Ovary (tissue), 7 donors: ENCODE measurements at regions not wholly inside any gene's neighbourhood (a gene's known extent, or its start where the extent isn't known, plus 50 kb on each side); places are given as distances from the start of the nearest gene placed in this dataset.

Experiments
- DNase-seq, 5 donors: peaks; one replicate each; pipeline ENCODE4 v3.0.0-alpha.2; 2019 to 2020
- H3K27ac ChIP-seq, 2 donors: fragments of 200-600 bp; one replicate each; pipeline versions ENCODE4 v1.5.1 to v1.8.0; 2019 to 2022
- H3K27me3 ChIP-seq: fragments of 200-600 bp; one replicate; pipeline ENCODE4 v1.8.0; 2022
- H3K36me3 ChIP-seq: fragments of 200-600 bp; sonication (generic); one replicate; pipeline ENCODE4 v1.5.1; 2019
- H3K4me1 ChIP-seq: one replicate; pipeline ENCODE4 v1.8.1; 2013; ENCODE audit warnings: mild to moderate bottlenecking, moderate library complexity; ENCODE audit not compliant: insufficient read depth
- H3K4me3 ChIP-seq: fragments of 200-600 bp; sonication (generic); one replicate; pipeline ENCODE4 v1.5.1; 2017
- H3K9me3 ChIP-seq, 2 donors: fragments of 200-600 bp in 1 of 2; sonication (generic) in 1 of 2; one replicate each; pipeline versions ENCODE4 v1.5.1 to v1.8.1; 2013 to 2019; ENCODE audit warnings: mild to moderate bottlenecking in 1 of 2, moderate library complexity in 1 of 2
- EP300 ChIP-seq: sonication (generic); formaldehyde crosslinking; IDR thresholded peaks from one replicate; pipeline ENCODE4 v1.6.1; 2017; ENCODE audit warnings: antibody characterized with exemption
- POLR2A ChIP-seq: fragments of 450-650 bp; IDR thresholded peaks from one replicate; pipeline ENCODE4 v1.6.1; 2017; ENCODE audit warnings: antibody characterized with exemption, mild to moderate bottlenecking, moderate library complexity
- WGBS, 3 donors: extraction: QIAGEN DNeasy Blood & Tissue Kit in 1 of 3; methylation state at CpG; one replicate each; pipeline versions ENCODE4 v1.1.5 to v1.1.7; 2013 to 2017; 5-methylcytosine and 5-hydroxymethylcytosine counted together
- intact Hi-C, 4 donors: fragments of 100-400 bp; cut with DNase I; formaldehyde crosslinking; loops; one replicate each; pipeline versions ENCODE4 v1.11.0 to v1.15.1; 2022 to 2023
- TF ChIP-seq, protein P1 (sequence below), 3 donors: fragments of 450-650 bp in 2 of 3; fragments of 200-600 bp in 1 of 3; IDR thresholded peaks; one replicate each; pipeline versions ENCODE4 v1.5.1 to v1.8.0; 2016 to 2022; ENCODE audit warnings: antibody characterized with exemption in 3 of 3, mild to moderate bottlenecking in 1 of 3
- donor health status: DM: no; HTN: no; CAD: no; lungs with moderate emphysema.
- donor health status: DM: no; HTN: no; CAD: no.
- donor health status: Bipolar disorder and iron deficiency.
- donor health status: DM: no; HTN: no; CAD: no.
- donor health status: DM: yes; HTN: yes; CAD: no.

DNA sequence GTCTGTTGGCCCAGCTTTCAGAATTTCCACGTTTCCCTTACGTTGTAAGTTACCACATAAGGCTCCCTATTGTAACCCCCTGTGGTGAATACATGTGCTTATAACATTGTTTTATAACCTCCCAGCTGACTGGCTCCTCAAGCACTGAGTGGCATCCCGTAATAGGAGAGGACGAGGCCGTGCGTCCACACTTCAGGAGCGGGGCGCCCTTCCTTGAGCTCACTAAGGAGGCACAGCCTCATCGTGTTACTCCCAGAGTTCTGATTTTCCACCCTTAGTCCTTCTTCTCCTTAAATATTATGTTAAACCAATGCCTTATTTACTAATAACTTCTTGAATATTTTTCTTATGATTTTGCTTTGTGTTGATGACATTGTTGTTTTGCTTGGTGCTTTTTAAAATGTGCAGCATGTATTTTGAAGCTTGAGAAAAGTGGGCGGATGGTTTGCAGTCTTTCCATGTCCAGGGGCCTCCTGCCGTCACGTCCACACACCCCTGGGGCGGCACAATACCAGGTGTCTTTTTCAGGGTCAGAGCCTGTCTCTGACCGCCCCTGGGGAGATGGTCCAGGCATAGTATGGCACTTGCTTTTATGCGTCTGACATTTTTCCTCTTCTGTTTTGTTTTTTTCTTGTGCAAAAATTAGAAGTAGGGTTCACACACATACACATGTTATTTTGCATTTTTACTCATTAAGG, 181.8 kb downstream of the DLL1 start:
- peak in 1 of 5 donors; percentile 3 for DNase-seq
- Histone ChIP-seq H3K4me3 (no peak overlapping the region), H3K36me3 (no peaks in the 10 kb centered on the region), H3K27me3 (no peaks in the 10 kb centered on the region), H3K27ac (no peak overlapping the region), H3K9me3 (no peaks in the 10 kb centered on the region), H3K4me1 (no peaks in the 10 kb centered on the region)
- TF ChIP-seq, protein P1, sequence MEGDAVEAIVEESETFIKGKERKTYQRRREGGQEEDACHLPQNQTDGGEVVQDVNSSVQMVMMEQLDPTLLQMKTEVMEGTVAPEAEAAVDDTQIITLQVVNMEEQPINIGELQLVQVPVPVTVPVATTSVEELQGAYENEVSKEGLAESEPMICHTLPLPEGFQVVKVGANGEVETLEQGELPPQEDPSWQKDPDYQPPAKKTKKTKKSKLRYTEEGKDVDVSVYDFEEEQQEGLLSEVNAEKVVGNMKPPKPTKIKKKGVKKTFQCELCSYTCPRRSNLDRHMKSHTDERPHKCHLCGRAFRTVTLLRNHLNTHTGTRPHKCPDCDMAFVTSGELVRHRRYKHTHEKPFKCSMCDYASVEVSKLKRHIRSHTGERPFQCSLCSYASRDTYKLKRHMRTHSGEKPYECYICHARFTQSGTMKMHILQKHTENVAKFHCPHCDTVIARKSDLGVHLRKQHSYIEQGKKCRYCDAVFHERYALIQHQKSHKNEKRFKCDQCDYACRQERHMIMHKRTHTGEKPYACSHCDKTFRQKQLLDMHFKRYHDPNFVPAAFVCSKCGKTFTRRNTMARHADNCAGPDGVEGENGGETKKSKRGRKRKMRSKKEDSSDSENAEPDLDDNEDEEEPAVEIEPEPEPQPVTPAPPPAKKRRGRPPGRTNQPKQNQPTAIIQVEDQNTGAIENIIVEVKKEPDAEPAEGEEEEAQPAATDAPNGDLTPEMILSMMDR (IDR thresholded peaks at IDR 0.05): no peak
- no peak for TF ChIP-seq EP300
- TF ChIP-seq POLR2A: no peak
- WGBS, 3 donors: 65 to 77% (median 74%) methylated on average over 15 of the region's 15 CpGs
- intact Hi-C loops: no loop called here

DNA sequence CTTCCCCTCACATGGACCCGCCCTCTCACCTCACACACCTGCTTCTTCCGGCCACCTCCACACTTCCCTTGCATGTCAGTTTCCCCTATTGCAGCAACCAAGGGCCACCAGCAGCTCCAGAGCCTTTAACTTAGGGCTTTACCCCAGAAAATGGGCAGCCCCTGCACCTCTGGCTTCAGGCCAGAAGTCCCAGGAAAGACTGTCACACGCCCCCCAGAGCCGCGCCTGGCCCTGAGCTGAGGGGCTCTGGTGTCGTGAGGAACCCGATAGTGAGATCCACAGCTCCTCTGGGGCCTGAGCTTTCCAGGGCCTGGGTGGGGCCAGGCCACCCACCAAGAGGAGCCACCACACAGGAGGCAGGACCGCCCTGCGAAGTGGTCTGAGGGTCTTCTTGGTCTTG, 182.4 kb downstream of the DLL1 start:
- intact Hi-C loops: no loop called here
- TF ChIP-seq, protein P1 (IDR thresholded peaks at IDR 0.05): no peak
- TF ChIP-seq POLR2A: no peak
- TF ChIP-seq EP300: no peak
- Histone ChIP-seq H3K9me3 (no peaks in the 10 kb centered on the region), H3K27ac (no peak overlapping the region), H3K4me3 (no peak overlapping the region), H3K36me3 (no peaks in the 10 kb centered on the region), H3K27me3 (no peaks in the 10 kb centered on the region), H3K4me1 (no peaks in the 10 kb centered on the region)
- WGBS, 3 donors: 80 to 82% (median 81%) methylated on average over 9 of the region's 9 CpGs
- peak in 2 of 5 donors; percentile 11 to 20 for DNase-seq

DNA sequence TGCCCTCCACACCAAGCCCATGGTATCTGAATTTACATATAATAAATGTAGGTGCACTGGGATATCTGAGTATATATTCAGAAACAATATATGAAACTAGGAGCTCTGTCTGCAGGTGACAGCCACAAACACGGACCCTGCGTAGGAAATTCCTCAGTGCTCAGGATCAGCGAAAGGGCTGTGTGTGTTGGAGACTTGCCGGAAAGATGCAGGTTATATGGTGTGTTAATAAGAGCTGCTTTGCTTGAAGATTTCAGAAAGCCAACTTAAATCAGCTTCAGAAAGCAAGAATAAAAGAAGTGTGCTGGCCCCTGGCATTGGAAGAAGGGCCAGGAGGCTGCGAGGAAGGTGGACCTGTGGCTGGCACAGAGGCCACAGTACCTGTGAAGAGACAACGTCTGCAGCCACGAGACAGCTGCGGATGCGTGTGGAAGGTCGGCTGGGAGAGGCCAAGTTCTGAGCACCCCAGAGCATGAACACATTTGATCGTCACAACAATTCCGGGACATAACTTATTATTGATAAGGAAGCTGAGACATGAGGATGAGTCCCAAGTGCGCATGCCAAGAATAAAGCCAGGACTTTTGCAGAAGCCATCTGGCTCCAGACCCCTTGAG, 183.2 kb downstream of the DLL1 start:
- peak in 2 of 5 donors; percentile 1 to 5 for DNase-seq
- WGBS, 3 donors: 66 to 85% (median 72%) methylated on average over 13 of the region's 13 CpGs
- H3K4me1 ChIP-seq: no peaks in the 10 kb centered on the region
- no peak overlapping the region for H3K27ac ChIP-seq
- intact Hi-C loops: no loop called here
- TF ChIP-seq POLR2A: no peak
- TF ChIP-seq, protein P1 (IDR thresholded peaks at IDR 0.05): no peak
- no peak for TF ChIP-seq EP300
- H3K9me3 ChIP-seq: no peaks in the 10 kb centered on the region
- H3K36me3 ChIP-seq: no peaks in the 10 kb centered on the region
- no peaks in the 10 kb centered on the region for H3K27me3 ChIP-seq
- no peak overlapping the region for H3K4me3 ChIP-seq

DNA sequence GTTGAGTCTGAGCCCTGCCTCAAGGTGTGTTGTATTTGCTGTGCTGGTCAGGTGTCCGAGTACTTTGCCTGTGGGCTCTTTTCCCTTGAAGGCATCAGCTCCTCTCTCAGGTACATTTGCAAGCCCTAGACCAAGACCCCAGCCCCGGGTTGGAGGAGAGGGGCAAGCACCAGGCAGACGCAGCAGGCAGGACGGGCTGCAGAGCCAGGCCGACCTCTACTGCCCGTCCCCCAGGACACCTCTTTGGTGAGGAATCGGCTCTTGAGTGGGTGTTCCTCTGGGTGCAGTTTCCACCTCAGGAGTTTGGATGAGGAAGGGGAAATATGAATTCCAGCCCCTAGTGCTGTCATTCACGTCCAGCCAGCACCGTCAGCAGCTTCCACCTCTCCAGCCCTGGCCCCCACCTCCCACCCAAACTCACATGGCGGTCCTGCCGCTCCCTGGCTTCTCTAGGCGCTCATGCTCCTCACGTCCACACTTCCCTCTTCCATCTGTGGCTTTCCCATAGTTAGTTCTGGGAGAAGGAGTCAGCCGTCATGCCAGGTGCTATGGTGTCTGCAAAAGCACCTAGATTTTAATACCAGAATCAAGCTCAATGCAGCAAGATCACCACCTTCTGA, 183.9 kb downstream of the DLL1 start:
- peak in 4 of 5 donors; percentile 1 to 12 (median 7) for DNase-seq
- H3K27ac ChIP-seq: no peak overlapping the region
- no peaks in the 10 kb centered on the region for H3K36me3 ChIP-seq
- no peaks in the 10 kb centered on the region for H3K27me3 ChIP-seq
- 83 to 90% (median 84%) methylated on average over 14 of the region's 14 CpGs for WGBS, 3 donors
- intact Hi-C loops: no loop called here
- H3K4me3 ChIP-seq: no peak overlapping the region
- H3K4me1 ChIP-seq: no peaks in the 10 kb centered on the region
- no peaks in the 10 kb centered on the region for H3K9me3 ChIP-seq
- TF ChIP-seq, protein P1 (IDR thresholded peaks at IDR 0.05): no peak
- TF ChIP-seq EP300: no peak
- no peak for TF ChIP-seq POLR2A
